Neural progenitor cell (in vitro differentiated cells): ENCODE measurements at regions not wholly inside any gene's neighbourhood (a gene's known extent, or its start where the extent isn't known, plus 50 kb on each side); places are given as distances from the start of the nearest gene placed in this dataset.

Experiments used
- DNase-seq: peaks from one replicate; pipeline ENCODE4 v3.0.0-alpha.2; 2016; ENCODE audit warnings: low spot score
- H2AFZ ChIP-seq: fragments of 200-600 bp; sonication (generic); replicated peaks from 2 replicates; pipeline ENCODE4 v1.6.1; 2016; ENCODE audit warnings: antibody characterized with exemption
- H3F3A ChIP-seq: fragments of 200-600 bp; sonication (generic); 2 replicates; pipeline ENCODE4 v1.6.1; 2016; ENCODE audit warnings: antibody characterized with exemption, low read depth
- H3K27ac ChIP-seq: fragments of 200-600 bp; sonication (generic); 2 replicates; pipeline ENCODE4 v1.5.1; 2016; ENCODE audit warnings: mild to moderate bottlenecking
- H3K27me3 ChIP-seq: fragments of 200-600 bp; sonication (generic); 2 replicates; pipeline ENCODE4 v1.6.1; 2016; ENCODE audit warnings: mild to moderate bottlenecking, moderate library complexity
- H3K36me3 ChIP-seq: fragments of 200-600 bp; sonication (generic); 2 replicates; pipeline ENCODE4 v1.5.1; 2016
- H3K4me1 ChIP-seq: fragments of 200-600 bp; sonication (generic); 2 replicates; pipeline ENCODE4 v1.6.1; 2016; ENCODE audit warnings: mixed run types
- H3K4me2 ChIP-seq: fragments of 200-600 bp; sonication (generic); 2 replicates; pipeline ENCODE4 v1.6.1; 2016
- H3K4me3 ChIP-seq: fragments of 200-600 bp; sonication (generic); 2 replicates; pipeline ENCODE4 v1.5.1; 2016
- H3K79me2 ChIP-seq: fragments of 200-600 bp; sonication (generic); 2 replicates; pipeline ENCODE4 v1.6.1; 2016; ENCODE audit warnings: low read depth
- H3K9ac ChIP-seq: fragments of 200-600 bp; sonication (generic); 2 replicates; pipeline ENCODE4 v1.6.1; 2016
- H3K9me3 ChIP-seq: fragments of 200-600 bp; sonication (generic); 2 replicates; pipeline ENCODE4 v1.5.1; 2016; ENCODE audit warnings: low read depth
- H4K20me1 ChIP-seq: fragments of 200-600 bp; sonication (generic); 2 replicates; pipeline ENCODE4 v1.6.1; 2016; ENCODE audit warnings: low read depth
- H3K27ac Mint-ChIP-seq: 3 replicates; pipeline ENCODE4 v1.8.0; 2021; ENCODE audit warnings: mixed read lengths
- H3K27me3 Mint-ChIP-seq: 2 replicates; pipeline ENCODE4 v1.8.0; 2022; ENCODE audit warnings: low read depth, mild to moderate bottlenecking, inconsistent platforms, moderate library complexity, mixed read lengths; ENCODE audit not compliant: insufficient read depth
- H3K36me3 Mint-ChIP-seq: 3 replicates; pipeline ENCODE4 v1.8.0; 2021; ENCODE audit warnings: mixed read lengths
- H3K4me1 Mint-ChIP-seq: 3 replicates; pipeline ENCODE4 v1.8.0; 2021; ENCODE audit warnings: mixed read lengths
- H3K4me3 Mint-ChIP-seq: 3 replicates; pipeline ENCODE4 v1.8.0; 2021; ENCODE audit warnings: mild to moderate bottlenecking, moderate library complexity, mixed read lengths
- H3K9me3 Mint-ChIP-seq: 3 replicates; pipeline ENCODE4 v1.8.0; 2020; ENCODE audit warnings: mixed read lengths
- EZH2 ChIP-seq: fragments of 200-600 bp; sonication (generic); IDR thresholded peaks from 2 replicates; pipeline ENCODE4 v1.6.1; 2017; ENCODE audit warnings: antibody characterized with exemption, mild to moderate bottlenecking, moderate library complexity
- EZH2phosphoT487 ChIP-seq: fragments of 200-600 bp; sonication (generic); IDR thresholded peaks from 2 replicates; pipeline ENCODE4 v1.6.1; 2017; ENCODE audit warnings: antibody characterized with exemption
- TF ChIP-seq, protein P1 (sequence below): fragments of 200-600 bp; sonication (generic); IDR thresholded peaks from 2 replicates; pipeline ENCODE4 v1.5.1; 2017; ENCODE audit warnings: antibody characterized with exemption, mild to moderate bottlenecking

DNA sequence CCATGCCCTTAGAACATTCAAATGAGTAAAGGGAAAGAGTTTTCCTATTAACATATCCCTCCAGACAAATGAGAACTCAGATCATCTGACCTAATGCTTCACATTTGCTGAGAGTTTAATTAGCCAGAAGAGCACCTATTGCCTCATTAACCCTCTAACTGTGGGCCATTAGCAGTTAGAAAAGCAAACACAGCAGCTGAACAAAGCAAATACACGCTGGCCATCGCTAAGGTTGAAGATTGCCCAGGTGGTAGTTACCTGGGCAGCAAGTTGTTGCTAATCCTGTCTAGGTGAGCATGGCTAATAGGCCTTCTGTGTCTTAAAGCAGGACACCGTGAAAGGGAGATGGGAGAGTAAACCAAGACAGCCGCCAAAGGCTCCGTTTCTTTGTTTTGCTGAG is 49.9 kb upstream of the UCN3 start:
- no peaks in the 10 kb centered on the region for H3K27me3 ChIP-seq
- TF ChIP-seq, protein P1, sequence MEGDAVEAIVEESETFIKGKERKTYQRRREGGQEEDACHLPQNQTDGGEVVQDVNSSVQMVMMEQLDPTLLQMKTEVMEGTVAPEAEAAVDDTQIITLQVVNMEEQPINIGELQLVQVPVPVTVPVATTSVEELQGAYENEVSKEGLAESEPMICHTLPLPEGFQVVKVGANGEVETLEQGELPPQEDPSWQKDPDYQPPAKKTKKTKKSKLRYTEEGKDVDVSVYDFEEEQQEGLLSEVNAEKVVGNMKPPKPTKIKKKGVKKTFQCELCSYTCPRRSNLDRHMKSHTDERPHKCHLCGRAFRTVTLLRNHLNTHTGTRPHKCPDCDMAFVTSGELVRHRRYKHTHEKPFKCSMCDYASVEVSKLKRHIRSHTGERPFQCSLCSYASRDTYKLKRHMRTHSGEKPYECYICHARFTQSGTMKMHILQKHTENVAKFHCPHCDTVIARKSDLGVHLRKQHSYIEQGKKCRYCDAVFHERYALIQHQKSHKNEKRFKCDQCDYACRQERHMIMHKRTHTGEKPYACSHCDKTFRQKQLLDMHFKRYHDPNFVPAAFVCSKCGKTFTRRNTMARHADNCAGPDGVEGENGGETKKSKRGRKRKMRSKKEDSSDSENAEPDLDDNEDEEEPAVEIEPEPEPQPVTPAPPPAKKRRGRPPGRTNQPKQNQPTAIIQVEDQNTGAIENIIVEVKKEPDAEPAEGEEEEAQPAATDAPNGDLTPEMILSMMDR, result no peak
- TF ChIP-seq EZH2phosphoT487 (no peak), EZH2 (no peak)
- peaks cover 11% of the 10 kb centered on the region for H3K4me1 Mint-ChIP-seq

More for the DNA sequence above, 49.9 kb upstream of the UCN3 start:
- Histone ChIP-seq H3K36me3 (no peaks in the 10 kb centered on the region), H3K27ac (no peak overlapping the region), H3K9me3 (no peaks in the 10 kb centered on the region), H3K4me2 (no peak overlapping the region), H3K9ac (no peak overlapping the region), H3K4me1 (no peaks in the 10 kb centered on the region), H3K4me3 (no peak overlapping the region), H4K20me1 (no peaks in the 10 kb centered on the region), H3F3A (no peaks in the 10 kb centered on the region), H2AFZ (no peak overlapping the region), H3K79me2 (no peaks in the 10 kb centered on the region)
- Mint-ChIP-seq H3K27me3 (peaks cover 4% of the 10 kb centered on the region), H3K27ac (no peak overlapping the region), H3K4me3 (no peak overlapping the region), H3K36me3 (no peaks in the 10 kb centered on the region), H3K9me3 (peaks cover 2% of the 10 kb centered on the region)
- no peak for DNase-seq
